ENCODE measurements at regions not wholly inside any gene's neighbourhood (a gene's known extent, or its start where the extent isn't known, plus 50 kb on each side); places are given as distances from the start of the nearest gene placed in this dataset.

DNA sequence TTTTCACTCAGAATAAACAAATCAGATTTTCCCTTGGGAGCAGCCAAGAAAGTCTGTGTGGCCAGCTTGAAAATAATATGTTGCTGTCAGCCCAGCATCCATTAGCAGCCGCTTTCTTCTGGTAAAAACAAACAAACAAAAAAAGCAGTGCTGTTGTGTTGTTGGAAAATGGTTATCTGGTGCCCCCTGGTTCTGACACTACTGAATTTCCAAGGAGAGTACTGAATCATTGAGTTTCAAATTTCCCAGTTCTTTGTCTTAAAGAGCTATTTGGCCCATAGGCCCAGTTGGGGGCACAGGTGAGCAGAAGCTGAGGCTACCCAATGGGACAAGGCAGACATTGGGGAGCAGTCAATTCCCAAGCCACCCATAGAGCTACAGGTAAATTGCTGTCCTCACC, 995.9 kb downstream of the UQCRFS1 start:
- ChIA-PET POLR2A (no interaction called here), CTCF (interaction anchor here (1.0 to 4.3 kb wide), 8 partner anchors 11 to 250 kb away, joined by 3 to 37 read pairs (median 4); no protein-coding TSS in a partner anchor)
- TF ChIP-seq, protein P1, sequence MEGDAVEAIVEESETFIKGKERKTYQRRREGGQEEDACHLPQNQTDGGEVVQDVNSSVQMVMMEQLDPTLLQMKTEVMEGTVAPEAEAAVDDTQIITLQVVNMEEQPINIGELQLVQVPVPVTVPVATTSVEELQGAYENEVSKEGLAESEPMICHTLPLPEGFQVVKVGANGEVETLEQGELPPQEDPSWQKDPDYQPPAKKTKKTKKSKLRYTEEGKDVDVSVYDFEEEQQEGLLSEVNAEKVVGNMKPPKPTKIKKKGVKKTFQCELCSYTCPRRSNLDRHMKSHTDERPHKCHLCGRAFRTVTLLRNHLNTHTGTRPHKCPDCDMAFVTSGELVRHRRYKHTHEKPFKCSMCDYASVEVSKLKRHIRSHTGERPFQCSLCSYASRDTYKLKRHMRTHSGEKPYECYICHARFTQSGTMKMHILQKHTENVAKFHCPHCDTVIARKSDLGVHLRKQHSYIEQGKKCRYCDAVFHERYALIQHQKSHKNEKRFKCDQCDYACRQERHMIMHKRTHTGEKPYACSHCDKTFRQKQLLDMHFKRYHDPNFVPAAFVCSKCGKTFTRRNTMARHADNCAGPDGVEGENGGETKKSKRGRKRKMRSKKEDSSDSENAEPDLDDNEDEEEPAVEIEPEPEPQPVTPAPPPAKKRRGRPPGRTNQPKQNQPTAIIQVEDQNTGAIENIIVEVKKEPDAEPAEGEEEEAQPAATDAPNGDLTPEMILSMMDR (IDR thresholded peaks at IDR 0.05; ENCODE audit: control extremely low read depth, extremely low read depth, low read depth, missing control alignments): peak; percentile 18
- no peak for DNase-seq (ENCODE audit: extremely low spot score)

DNA sequence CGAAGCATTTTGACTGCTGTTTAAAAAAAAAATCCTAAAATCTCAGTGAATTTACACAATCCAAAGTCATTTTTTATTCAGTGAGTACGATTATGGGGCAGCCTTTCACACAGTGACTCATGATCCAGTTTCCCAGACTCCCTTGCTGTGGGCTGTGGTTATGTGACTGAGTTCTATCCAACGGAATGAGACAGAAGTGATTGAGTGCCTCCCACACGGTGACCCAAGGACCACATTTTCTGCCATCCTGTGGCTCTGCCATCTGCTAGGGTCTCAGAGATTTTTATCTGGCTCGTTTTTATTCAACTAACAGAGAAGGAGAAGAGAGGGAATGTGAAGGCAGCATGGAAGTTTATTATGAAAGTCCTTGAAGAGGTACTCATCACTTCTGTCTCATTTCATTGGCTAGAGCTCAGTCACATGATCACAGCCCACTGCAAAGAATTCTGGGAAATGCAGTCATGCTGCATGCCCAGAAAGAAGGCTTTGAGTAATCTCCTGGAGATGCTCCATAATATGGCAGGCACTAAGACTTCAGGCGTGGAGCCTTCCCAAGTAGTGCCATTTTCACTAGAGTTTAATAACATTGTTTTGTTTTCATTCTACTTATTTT, 999.4 kb downstream of the UQCRFS1 start:
- CTCF ChIA-PET: interaction anchor here (1.0 to 4.0 kb wide), 3 partner anchors 13 to 240 kb away, joined by 3 to 21 read pairs (median 3); no protein-coding TSS in a partner anchor
- POLR2A ChIA-PET: no interaction called here
- no peak for DNase-seq (ENCODE audit: extremely low spot score)
- TF ChIP-seq, protein P1 (IDR thresholded peaks at IDR 0.05; ENCODE audit: control extremely low read depth, extremely low read depth, low read depth, missing control alignments): no peak

DNA sequence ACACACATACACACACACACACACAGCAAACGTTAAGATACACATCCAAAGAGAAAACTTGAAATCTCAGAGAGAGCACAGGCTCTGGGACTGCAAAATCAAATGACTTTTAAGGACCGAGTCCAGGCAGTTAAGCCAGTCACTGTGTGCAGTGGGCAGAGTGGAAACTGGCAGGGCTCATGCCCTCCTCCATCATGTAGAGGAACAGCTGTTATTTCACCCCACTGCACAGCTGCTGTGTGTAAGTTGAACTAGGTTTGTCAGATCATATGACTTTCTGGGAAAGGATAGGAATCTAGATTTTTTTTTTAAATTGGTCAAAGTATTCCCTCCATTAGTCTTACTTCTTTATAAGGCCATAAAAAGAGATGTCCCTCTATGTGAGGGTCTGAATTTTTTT, 1002.1 kb downstream of the UQCRFS1 start:
- ChIA-PET POLR2A (no interaction called here), CTCF (interaction anchor here (1.1 to 2.0 kb wide), 2 partner anchors 11 to 199 kb away, joined by 6 read pairs; no protein-coding TSS in a partner anchor)
- DNase-seq (ENCODE audit: extremely low spot score): no peak
- TF ChIP-seq, protein P1 (IDR thresholded peaks at IDR 0.05; ENCODE audit: control extremely low read depth, extremely low read depth, low read depth, missing control alignments): no peak

DNA sequence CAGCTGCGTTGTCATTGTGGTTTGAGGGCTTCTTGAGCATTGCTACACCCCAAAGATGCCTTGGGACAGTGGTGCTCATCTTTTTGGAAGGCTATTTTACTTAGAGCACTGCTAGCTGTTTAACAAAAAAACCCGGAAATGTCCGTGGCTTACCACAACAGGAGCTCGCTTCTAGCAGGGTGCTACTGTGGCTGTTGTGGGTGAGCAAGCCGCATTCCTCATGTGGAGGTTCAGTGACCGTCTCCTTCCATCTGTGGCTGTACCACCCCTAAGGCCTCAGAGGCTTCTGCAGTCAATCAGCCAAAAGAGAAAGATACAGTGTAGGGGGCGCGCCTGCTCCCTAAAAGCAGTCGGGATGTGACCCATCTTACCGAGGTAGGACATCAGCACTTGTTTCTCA, 1004.2 kb downstream of the UQCRFS1 start:
- CTCF ChIA-PET: interaction anchor here (1.7 to 2.0 kb wide), 2 partner anchors 13 to 223 kb away, joined by 5 to 6 read pairs; no protein-coding TSS in a partner anchor
- POLR2A ChIA-PET: no interaction called here
- no peak for DNase-seq (ENCODE audit: extremely low spot score)
- TF ChIP-seq, protein P1 (IDR thresholded peaks at IDR 0.05; ENCODE audit: control extremely low read depth, extremely low read depth, low read depth, missing control alignments): no peak

DNA sequence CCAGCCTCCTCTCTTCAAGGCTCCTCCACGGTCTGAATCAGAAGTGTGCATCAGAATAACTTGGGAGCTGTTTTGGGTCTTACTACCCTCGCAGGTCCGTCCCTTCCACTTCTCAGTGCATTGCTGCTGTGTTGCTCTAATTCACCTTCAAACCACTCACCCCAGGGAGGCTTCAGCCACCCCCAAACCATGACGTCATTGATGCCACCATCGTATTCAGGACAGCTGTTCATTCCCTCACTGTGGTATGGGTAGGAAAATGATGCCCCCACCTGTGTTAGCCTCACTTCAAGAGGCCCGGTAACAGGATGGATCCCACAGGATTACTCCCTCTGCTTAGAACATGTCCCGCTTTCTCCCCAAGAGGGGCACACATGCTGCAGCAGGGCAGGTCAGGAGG, 1005.7 kb downstream of the UQCRFS1 start:
- POLR2A ChIA-PET: no interaction called here
- CTCF ChIA-PET: interaction anchor here (1.0 kb wide), 1 partner anchor 8 kb away, joined by 3 read pairs; no protein-coding TSS in a partner anchor
- TF ChIP-seq, protein P1 (IDR thresholded peaks at IDR 0.05; ENCODE audit: control extremely low read depth, extremely low read depth, low read depth, missing control alignments): no peak
- DNase-seq (ENCODE audit: extremely low spot score): no peak

DNA sequence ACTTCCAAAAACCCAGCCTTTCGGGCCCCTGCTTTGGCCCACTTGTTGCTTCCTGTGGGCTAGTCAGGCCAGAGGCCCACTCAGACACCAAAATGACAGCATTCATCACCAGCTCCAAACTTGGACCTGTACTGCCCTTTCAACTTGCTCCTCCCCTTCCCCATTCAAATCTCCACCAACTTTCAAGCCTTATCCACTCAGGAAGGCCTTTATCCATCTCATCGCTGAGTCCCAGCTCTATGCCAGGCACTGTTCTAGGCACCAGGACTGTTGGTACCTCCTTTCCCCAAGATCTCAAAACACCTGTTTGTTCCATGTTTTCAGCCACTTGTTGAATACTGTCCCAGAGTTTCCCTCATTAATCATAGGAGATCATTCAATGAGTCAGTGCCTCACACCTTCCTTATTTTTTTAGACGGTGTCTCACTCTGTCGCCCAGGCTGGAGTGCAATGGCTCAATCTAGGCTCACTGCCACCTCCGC, 1011.4 kb downstream of the UQCRFS1 start:
- ChIA-PET POLR2A (no interaction called here), CTCF (no interaction called here)
- no peak for DNase-seq (ENCODE audit: extremely low spot score)
- TF ChIP-seq, protein P1 (IDR thresholded peaks at IDR 0.05; ENCODE audit: control extremely low read depth, extremely low read depth, low read depth, missing control alignments): no peak
